ENCODE measurements at regions not wholly inside any gene's neighbourhood (a gene's known extent, or its start where the extent isn't known, plus 50 kb on each side); places are given as distances from the start of the nearest gene placed in this dataset.

GRCh38 chr18:53698907-53699306, 525.6 kb downstream of the MBD2 start:
- TF ChIP-seq EZH2phosphoT487 (conservative IDR thresholded peaks at IDR 0.05; ENCODE audit: low read length) (no peak), CTCF (IDR thresholded peaks at IDR 0.05; ENCODE audit: insufficient read depth, low read length, poor library complexity, severe bottlenecking) (peak; percentile 39)
- no peaks in the 10 kb centered on the region for H3K9me3 ChIP-seq (ENCODE audit: insufficient read depth, low read length)
- H3K27ac ChIP-seq (ENCODE audit: low read depth, low read length), result no peak overlapping the region
- H3K27me3 ChIP-seq (ENCODE audit: low read length), result no peaks in the 10 kb centered on the region
- H4K20me1 ChIP-seq (ENCODE audit: low read depth, low read length), result peaks cover 2% of the 10 kb centered on the region; the same call in 1 of the 2 replicates
- H3K4me3 ChIP-seq (ENCODE audit: insufficient read depth, low read length, poor library complexity, severe bottlenecking), result no peak overlapping the region
- H3K79me2 ChIP-seq (ENCODE audit: insufficient read depth, low read length), result no peaks in the 10 kb centered on the region
- no peaks in the 10 kb centered on the region for H3K36me3 ChIP-seq (ENCODE audit: low read length)
- no peaks in the 10 kb centered on the region for H3K9me2 ChIP-seq (replicated peaks; ENCODE audit: insufficient read depth, low read length)
- H3K4me2 ChIP-seq (ENCODE audit: low read depth, low read length, poor library complexity, severe bottlenecking), result no peak overlapping the region
- no peak overlapping the region for H3K9ac ChIP-seq (ENCODE audit: low read length)
- no peaks in the 10 kb centered on the region for H3F3A ChIP-seq (ENCODE audit: insufficient read depth)
- no peak overlapping the region for H2AFZ ChIP-seq (ENCODE audit: low read depth, low read length, severe bottlenecking)

GRCh38 chr18:53689886-53690285, 534.6 kb downstream of the MBD2 start:
- Histone ChIP-seq H3K79me2 (ENCODE audit: insufficient read depth, low read length) (no peaks in the 10 kb centered on the region), H3K4me2 (ENCODE audit: low read depth, low read length, poor library complexity, severe bottlenecking) (no peak overlapping the region)

GRCh38 chr18:53686965-53687364, 537.5 kb downstream of the MBD2 start:
- Histone ChIP-seq H3K9me2 (replicated peaks; ENCODE audit: insufficient read depth, low read length) (no peaks in the 10 kb centered on the region), H3K4me3 (ENCODE audit: insufficient read depth, low read length, poor library complexity, severe bottlenecking) (no peak overlapping the region), H4K20me1 (ENCODE audit: low read depth, low read length) (no peaks in the 10 kb centered on the region), H3K4me2 (ENCODE audit: low read depth, low read length, poor library complexity, severe bottlenecking) (no peak overlapping the region), H2AFZ (ENCODE audit: low read depth, low read length, severe bottlenecking) (no peak overlapping the region), H3K27ac (ENCODE audit: low read depth, low read length) (no peak overlapping the region), H3K79me2 (ENCODE audit: insufficient read depth, low read length) (no peaks in the 10 kb centered on the region), H3K27me3 (ENCODE audit: low read length) (no peaks in the 10 kb centered on the region), H3K36me3 (ENCODE audit: low read length) (no peaks in the 10 kb centered on the region), H3F3A (ENCODE audit: insufficient read depth) (no peaks in the 10 kb centered on the region), H3K9ac (ENCODE audit: low read length) (no peak overlapping the region), H3K9me3 (ENCODE audit: insufficient read depth, low read length) (no peaks in the 10 kb centered on the region)
- TF ChIP-seq EZH2phosphoT487 (conservative IDR thresholded peaks at IDR 0.05; ENCODE audit: low read length) (no peak), CTCF (IDR thresholded peaks at IDR 0.05; ENCODE audit: insufficient read depth, low read length, poor library complexity, severe bottlenecking) (no peak)

More at GRCh38 chr18:53689886-53690285, 534.6 kb downstream of the MBD2 start:
- Histone ChIP-seq H3K9me3 (ENCODE audit: insufficient read depth, low read length) (no peaks in the 10 kb centered on the region), H3K9me2 (replicated peaks; ENCODE audit: insufficient read depth, low read length) (no peaks in the 10 kb centered on the region), H3K36me3 (ENCODE audit: low read length) (no peaks in the 10 kb centered on the region), H2AFZ (ENCODE audit: low read depth, low read length, severe bottlenecking) (no peak overlapping the region), H3K4me3 (ENCODE audit: insufficient read depth, low read length, poor library complexity, severe bottlenecking) (no peak overlapping the region), H3K27me3 (ENCODE audit: low read length) (no peaks in the 10 kb centered on the region), H3F3A (ENCODE audit: insufficient read depth) (no peaks in the 10 kb centered on the region), H3K27ac (ENCODE audit: low read depth, low read length) (no peak overlapping the region), H4K20me1 (ENCODE audit: low read depth, low read length) (no peaks in the 10 kb centered on the region), H3K9ac (ENCODE audit: low read length) (no peak overlapping the region)
- no peak for TF ChIP-seq EZH2phosphoT487 (conservative IDR thresholded peaks at IDR 0.05; ENCODE audit: low read length)
- TF ChIP-seq CTCF (IDR thresholded peaks at IDR 0.05; ENCODE audit: insufficient read depth, low read length, poor library complexity, severe bottlenecking), result no peak

Measured in SU-DHL-6 (cell line).